ENCODE measurements at regions not wholly inside any gene's neighbourhood (a gene's known extent, or its start where the extent isn't known, plus 50 kb on each side); places are given as distances from the start of the nearest gene placed in this dataset.

DNA sequence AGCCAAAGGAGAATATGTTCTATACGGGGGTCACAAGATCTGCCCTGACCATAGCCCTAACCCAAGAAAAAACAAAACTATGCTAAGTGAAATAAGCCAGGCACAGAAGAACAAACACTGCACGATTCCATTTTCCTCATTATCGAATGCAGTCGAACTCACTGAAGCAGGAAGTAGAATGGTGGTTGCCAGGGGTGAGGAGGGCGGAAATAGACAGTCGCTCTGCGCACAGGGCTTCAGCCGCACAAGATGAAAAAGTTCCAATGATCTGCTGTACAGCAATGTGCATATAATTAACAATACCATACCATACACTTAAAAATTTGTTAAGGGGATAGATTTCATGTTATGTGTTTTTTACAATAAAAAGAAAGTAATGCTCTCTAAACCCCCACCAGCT lies 257.7 kb downstream of the TXNL1 start:
- no peak for DNase-seq (ENCODE audit: low read depth)

DNA sequence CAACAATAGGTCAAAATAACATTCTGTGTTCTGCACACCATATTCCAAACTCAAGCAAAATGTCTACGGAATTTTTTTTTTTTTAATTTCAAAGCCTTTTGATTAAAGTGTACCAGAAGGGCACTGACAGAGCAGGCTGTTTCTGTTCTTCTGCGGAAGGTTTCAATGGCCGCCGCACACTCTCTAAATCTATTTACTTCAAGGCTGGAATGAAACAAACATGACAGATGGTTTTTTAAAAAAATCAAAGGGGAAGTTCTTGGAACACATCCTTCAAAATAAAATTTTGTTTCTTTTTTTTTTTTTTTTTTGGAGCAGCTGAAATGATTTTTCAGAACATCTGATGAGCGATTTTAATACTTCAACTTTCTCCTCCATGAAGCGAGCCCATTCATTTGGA lies 259.1 kb downstream of the TXNL1 start:
- DNase-seq (ENCODE audit: low read depth): no peak

DNA sequence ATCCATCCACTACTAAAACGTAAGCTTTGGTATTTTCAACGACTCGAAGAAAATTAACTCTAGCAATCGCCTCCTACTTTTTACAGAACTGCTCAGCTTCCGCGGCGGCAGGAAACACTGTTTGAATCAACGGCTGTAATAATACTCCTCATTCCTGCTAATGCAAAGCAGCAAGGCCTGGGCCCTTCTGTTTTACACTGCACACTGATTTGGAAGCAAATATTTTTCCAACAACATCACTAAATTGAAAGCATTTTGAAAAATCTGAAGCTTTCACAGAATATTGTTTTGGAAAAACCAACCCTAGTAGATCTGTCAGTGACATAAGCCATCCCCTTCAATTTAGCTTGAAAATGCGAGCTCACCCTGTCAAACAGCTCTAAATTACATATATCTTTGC lies 261.2 kb downstream of the TXNL1 start:
- no peak for DNase-seq (ENCODE audit: low read depth)

DNA sequence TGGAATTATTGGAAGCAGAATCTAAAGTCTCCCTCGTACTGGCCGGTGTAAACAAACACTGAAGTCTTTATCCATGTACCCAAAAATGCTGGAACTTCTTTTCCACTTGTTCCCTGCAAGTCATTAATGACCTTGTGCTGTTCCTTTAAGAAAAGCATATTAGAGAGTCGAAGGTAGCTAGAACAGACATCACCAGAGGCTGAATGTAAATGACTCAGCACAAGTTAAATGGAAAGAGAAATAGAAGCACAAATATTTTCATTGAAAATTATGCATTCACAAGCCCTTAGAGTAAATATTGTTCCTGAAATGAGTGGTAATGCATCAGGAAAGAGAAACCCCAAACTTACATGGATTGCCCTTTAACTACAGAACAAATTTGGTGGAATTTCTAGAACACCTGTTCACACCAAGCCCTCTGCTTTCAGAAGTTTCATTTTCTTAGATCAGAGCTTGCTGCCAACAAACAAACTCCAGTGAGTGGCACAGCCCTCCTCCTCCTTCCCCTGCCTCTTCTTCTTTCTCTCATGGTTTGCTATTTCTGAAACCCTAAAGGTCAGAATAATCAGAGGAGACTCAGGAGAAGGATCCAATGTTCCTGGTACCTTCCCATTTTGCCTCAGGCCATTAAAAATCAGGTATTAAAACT lies 264.3 kb downstream of the TXNL1 start:
- no peak for DNase-seq (ENCODE audit: low read depth)

DNA sequence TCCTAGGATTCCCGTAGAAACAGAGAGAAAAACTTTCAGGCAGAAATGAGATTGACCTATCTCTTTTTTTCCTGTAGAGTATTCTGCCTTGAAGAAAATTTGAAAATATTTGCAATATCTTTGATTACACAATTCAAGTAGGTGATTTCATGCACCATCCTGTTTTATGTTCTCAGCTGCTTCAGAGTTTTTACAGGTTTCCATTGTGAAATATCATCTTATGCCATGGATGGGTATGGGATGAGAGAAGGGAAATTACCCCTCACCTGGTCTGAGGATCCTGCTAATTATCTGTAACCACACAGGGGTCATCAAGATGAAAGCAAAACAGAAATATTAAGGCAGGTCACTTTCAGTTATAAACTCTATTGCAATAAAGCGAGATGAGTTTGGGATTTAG lies 264.8 kb downstream of the TXNL1 start:
- no peak for DNase-seq (ENCODE audit: low read depth)

DNA sequence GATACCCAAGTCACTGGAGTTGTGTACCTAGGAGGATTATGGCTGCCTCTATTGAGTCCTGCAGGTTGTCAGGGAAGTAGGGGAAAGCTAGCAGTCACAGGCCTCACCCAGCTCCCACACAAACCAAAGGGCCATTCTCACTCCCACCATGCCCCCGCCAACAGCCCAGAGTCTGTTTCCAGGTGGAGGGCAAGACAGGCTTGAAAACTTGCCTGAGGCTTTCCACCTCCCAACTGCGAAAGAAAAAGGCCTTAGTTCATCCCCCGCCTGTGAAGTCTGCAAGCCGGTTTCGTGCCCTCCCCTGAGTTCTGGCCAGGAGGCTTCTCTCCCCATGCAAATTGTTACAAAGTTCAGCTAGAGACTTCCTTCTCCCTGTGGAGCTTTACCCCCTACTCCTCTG lies 270.3 kb downstream of the TXNL1 start:
- DNase-seq (ENCODE audit: low read depth): no peak

DNA sequence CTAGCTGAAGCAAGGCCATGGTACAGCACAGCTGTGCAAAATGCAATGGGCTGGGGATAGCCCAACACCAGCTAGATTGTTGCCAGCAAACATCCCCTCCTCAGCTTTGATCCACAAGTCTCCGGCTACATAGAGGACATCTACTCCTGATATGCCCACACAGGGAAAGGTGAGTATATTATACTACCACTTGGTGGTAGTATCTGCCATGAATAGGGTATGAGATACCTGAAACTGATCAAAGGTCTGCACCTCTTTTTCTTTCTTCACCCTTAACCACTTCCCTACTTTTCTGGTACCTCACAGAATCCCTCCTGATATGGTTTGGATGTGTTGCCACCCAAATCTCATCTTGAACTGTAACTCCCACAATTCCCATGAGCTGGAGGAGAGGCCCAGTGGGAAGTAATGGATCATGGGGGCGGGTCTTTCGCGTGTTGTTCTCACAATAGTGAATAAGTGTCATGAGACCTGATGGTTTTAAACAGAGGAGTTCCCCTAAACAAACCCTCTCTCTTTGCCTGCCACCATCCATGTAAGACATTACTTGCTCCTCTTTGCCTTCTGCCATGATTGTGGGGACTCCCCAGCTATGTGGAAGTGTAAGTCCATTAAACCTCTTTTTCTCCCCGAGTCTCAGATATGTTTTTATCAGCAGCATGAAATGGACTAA lies 279.6 kb downstream of the TXNL1 start:
- DNase-seq (ENCODE audit: low read depth): no peak

DNA sequence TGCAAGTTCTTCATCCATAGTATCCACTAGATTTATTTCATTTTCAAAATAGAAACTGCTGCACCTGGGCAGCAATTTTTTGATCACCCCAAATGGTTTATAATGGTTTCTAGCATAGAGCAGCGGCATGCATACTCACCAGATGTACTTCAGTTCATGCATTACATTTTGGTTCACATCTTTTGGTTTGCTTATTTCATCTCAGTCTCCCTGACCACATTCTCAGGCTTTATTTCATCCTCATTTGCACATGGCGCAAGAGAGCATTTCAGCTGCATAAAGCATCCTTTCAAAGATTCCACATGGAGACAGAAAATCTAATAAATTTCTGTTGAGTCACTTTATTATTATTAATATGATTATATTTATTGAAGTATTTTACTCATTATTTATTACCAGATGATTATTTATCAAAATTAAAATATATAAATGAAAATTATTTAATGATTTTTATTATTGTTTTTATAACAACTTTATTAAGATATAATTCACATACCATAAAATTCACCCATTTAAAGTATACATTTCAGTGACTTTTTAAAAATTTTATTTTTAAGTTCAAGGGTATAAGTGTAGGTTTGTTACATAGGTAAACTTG lies 284.6 kb downstream of the TXNL1 start:
- no peak for DNase-seq (ENCODE audit: low read depth)

DNA sequence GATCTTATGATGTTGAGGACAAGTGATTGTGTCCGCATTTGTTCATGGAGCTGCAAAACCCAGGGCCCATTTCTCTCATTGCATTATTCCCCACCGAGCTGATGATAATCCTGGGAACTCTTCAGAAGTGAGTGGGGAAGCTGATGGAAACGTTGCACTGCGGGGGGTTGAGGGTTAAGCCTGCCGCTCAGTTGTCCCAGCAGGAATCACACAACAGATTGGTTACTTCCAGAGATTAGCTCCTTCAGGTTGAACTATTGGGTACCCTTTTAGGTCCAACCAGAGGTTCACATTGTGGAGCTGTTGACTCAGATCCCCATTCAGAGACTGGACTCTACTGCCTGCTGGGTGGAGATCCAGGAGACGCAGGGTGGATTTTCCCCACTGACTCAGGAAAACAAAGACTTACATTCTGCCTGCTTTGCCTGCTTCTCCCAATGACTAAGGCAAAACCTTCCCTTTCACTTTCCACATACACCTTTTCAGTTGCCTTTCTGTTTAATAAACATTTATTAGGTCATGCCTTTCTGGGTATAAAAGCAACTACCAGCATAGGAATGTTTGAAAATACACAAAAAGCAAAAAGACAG lies 286.4 kb downstream of the TXNL1 start:
- no peak for DNase-seq (ENCODE audit: low read depth)

DNA sequence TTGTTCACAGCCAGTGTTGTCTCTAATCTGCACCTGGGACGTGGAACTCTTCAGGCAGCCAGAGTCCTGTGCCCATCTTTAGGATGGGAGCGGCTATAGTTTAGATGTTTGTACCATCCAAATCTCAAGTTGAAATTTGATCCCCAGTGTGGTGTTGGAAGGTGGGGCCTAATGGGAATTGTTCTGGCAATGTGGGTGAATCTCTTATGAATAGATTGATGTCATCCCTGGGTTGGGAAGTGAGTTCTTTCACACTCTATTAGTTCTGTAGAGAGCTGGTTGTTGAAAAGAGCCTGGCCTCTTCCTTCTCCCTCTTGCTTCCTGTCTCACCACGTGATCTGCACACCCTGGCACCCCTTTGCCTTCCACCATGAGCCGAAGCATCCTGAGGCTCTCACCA lies 300.9 kb downstream of the TXNL1 start:
- no peak for DNase-seq (ENCODE audit: low read depth)

DNA sequence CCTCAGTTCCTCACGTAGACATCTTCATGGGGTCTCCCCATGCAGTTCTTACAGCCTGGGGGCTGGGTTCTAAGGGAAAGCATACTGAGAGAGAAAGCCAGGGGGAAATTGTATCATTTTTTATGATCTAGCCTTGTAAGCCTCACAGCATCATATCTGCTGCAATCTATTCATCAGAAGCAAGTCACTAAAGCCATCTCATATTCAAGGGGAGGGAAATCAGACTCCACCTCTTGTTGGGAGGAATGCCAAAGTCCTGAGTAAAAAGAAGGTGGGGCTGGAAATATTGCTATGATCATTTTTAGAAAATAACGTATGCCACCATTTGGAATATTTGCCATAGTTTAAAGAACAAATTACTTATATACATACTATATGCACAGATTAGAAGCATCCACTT lies 304.6 kb downstream of the TXNL1 start:
- no peak for DNase-seq (ENCODE audit: low read depth)

DNA sequence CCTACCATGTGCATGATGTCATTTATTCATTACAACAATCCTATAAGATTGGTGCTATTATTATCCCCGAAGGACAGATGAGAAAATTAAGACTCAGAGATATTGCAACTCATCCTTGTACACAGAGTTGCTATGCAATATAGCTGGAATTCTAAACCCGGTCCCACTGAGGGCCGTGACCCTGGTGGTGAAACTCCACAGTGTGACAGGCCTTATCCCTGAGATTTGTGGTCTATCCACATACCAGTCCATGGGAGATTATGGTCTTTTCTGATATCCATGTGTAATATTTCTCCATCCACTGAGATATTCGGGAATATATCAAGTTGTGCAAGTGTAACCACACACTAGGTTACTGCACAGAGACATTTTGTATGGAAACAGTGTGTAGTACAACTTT lies 305.2 kb downstream of the TXNL1 start:
- peak; percentile 71 for DNase-seq (ENCODE audit: low read depth)

DNA sequence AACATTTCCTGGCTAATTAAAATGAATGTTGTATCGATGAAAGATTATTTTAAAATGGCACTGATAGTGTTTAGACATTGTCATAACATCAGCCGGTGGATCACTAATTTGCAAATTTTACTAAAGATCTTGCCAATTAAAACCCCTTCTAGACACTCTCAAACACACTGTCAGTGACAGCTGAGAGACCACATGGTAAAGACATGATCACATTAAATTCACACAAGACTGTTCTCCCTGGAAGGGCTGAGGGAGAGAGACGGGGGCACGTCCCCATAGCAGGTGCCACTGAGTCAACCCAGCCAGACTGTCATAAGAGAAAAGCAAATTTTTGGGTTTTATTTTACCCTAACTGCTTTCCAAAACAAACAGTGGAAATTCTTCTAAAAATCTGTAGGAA lies 306.0 kb downstream of the TXNL1 start:
- no peak for DNase-seq (ENCODE audit: low read depth)

DNA sequence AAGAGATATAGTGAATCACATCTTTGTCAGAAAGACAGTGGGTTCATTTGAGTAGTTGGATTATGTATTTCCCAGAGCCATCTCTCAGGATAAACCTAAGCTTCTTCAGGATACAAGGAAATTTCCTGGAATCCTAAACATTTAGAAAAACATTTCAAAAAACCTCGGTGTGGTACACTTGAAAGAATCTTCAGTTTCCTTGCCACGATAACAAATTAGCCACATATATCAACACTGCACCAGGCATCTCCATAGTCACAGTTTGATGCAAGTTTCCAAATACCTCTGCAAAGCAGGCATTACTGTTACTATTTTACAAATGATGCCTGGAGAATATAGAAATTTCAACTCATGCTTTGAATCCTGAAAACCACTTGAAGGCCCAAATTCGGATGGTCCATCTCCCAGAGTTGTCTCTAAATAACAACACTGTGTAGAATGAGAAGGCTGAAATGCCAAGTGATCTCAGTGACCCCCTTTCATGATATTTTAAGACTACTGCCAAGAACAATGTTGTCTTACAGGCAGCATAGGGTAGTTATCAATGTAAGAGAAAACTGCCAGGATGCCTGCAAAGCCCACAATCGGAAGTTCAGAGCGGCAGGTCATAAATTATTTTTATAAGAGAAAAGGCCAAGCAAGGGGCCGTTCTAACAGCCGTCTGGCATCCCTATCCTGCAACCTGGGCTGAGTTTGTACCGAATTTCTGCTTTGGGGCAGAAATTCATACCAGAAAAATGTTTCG lies 307.9 kb downstream of the TXNL1 start:
- no peak for DNase-seq (ENCODE audit: low read depth)

DNA sequence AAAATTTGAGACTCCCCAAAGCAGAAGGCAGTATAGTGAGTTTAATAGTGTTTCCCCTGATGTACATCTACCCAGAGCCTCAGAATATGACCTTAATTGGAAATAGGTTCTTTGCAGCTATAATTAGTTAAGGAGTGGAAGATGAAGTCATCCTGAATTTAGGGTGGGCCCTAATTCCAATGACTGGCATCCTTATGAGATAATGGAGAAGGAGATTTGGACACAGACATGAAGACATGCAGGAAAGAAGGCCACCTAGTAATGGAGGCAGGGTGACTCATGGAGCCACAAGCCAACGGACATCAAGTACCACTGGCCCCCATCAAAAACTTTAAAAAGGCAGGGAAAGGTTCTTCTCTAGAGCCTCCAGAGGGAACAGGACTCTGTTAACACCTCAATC lies 308.9 kb downstream of the TXNL1 start:
- DNase-seq (ENCODE audit: low read depth): no peak

DNA sequence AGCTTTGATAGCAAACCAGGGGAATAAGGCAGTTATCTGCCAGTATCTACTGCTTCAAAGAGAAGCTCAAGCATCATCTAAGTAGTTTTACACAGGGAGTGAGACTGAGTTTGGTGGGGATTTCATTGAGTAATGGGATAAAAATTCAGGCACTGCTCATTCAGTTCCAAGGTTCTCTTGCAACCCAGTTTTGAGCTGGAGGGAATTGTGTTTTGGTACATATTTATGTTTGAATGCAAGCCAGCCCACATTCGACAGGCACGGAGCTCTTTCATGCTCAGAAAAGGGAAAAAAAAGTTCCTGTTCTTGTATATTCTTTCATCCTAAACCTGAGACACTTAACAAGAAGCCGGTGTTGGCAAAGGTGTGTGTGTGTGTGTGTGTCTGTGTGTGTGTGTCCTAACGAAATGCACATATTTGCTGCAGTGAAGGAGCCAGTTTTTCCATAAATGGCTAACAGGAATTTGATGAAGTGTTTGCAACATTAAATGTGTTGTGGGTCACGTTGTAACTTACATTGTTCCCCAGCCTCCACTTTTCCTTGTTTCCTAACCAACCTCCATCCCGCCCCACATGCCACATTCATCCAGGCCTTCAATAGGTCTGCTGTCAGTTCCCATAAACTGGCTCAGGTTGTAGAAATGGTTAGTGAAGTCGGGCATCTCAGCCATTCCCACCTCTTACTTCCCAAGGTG lies 311.1 kb downstream of the TXNL1 start:
- DNase-seq (ENCODE audit: low read depth): no peak

DNA sequence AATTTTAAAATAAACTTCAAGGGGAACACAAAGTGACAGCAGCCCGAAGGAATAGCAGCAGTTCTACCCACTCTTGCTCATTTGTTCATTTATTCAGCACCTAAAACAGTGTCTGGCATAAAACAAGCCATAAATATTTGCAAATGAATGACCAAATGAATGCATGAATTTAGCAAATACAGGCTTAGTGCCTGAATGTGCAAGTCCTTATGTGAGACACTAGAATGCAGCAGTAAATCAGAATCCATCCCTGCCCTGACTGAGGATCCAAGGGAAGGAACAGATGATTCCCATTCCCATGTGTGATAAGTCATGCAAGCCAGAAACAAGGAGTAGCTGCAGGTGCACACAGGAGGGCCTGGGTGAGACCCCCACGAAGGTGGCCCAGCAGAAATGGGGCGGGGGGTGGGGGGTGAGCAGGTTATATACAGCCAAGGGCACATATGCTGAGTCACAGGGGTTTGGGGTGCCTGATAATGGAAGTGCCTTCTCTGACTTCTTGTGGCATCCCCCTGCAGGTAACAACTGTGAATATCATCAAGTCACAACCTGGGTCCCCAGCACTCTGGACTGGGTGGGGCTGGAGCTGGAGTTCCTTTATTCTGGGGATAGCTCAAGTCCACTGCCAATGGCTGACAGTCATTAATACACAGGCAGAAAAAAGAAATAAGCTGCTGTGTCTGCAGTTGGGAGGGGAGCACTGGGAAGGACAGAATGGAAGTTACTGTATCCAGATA lies 311.9 kb downstream of the TXNL1 start:
- no peak for DNase-seq (ENCODE audit: low read depth)

DNA sequence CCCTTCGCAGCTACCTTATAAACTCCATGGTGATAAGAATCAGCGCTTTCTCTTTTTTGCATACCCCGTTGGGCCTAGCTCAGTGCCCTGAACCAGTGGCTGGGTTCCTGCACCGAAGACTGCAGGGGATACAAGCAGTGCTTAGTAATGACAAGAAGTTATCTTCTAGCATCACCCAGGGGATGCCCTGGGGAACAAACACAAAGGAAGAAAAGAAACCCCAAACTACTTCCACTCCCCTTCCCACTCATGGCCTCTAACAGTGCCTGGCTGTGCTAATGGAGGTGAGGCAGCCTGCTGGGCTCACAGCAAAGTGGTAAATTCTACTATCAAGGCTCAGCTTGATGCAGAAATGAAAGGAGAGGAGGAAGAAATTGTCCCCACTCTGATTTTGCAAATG lies 314.7 kb downstream of the TXNL1 start:
- DNase-seq (ENCODE audit: low read depth): no peak

DNA sequence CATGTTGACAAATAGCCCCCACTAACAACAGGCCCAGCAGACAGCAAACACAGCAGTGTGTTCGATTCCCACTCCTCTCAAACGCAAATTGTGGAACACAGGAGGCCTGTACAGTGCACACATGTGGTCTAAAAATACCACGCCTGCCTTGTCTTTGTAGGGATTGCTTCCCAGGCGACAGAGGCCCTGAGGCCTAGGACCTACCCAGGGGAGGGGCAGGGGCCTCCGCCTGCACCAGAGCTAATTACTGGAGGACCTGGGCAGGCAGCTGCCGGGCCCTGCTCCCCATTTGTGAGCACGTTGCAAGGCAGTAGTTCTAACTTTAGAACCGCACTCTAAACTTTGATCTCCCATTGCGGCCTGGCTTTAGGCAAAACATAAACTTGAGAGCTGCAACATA lies 316.0 kb downstream of the TXNL1 start:
- no peak for DNase-seq (ENCODE audit: low read depth)

DNA sequence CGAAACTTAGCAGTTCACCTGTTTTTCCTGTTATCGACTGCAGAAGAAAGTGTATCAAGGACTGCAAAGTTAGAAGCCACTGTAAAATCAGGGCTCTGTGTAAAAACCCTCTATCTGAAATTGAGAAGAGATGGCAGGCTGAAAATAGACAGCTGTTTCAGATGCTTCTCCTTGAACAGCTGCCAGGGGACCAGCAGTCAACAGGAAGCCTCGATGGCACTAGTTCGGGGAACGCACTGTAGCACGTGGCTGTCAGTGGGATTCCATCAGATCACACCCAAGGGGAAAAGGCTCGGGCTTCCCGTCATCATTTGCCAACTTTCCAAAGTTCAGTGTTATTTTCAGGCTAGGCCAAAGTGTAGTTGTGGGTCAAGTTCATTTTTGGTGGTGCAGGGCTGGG lies 316.9 kb downstream of the TXNL1 start:
- no peak for DNase-seq (ENCODE audit: low read depth)

DNA sequence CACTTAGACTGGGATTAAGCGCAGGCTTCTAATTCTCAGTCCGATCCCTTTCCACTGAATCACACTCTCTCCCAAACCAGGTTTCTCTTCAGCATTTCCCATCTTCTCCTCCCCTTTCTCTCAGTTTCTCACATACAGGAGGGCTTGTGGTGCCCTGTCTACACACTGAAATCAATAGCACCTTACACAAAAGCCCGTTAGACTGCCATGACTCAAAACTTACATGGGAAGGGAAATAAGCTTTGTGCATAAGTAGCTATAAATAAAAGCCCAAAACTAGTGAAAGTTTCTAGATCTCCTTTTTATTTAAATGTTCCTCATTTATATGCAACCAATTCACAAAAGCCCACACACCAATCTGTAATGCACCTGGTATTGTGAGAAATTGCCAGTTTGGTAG lies 318.4 kb downstream of the TXNL1 start:
- no peak for DNase-seq (ENCODE audit: low read depth)

All from amniotic epithelial cell (primary cell).